Activated CD4-positive, CD25-positive, alpha-beta regulatory T cell treated with anti-CD3 and anti-CD28 coated beads, Interleukin-2, amount 50 U/mL, for 24 hours (primary cell): ENCODE measurements at regions not wholly inside any gene's neighbourhood (a gene's known extent, or its start where the extent isn't known, plus 50 kb on each side); places are given as distances from the start of the nearest gene placed in this dataset.
"Not testable (repeated sequence)": the region's sequence is repeated elsewhere in the genome, so short reads cannot be mapped to it uniquely, and the experiment has no call there.

Experiments used
- ATAC-seq, 2 donors: fragments of 150-1000 bp; cut with Tn5 transposase; one replicate each; pipeline ENCODE4 v1.10.0; 2021; ENCODE audit warnings: mild to moderate bottlenecking in 1 of 2, moderate library complexity in 1 of 2

DNA sequence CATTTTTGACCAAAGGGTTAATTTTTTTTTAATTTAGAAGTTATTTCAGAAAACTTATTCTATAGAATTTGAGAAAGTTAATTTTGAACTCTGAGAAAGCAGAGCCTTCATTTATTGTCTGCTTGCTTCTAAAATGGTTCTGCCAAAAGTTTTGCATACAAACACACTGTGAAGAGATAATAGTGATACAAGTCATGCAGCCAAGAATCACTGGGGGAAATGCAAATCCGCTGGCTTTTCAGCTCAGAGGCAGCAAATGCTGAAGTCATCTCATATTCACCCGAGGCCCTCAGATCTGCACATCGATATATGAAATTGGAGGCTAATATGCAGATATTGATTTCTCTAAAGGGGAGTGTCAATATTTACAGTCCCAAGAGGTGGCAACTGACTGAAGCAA is 186.2 kb downstream of the KIT start:
- no peak for ATAC-seq

DNA sequence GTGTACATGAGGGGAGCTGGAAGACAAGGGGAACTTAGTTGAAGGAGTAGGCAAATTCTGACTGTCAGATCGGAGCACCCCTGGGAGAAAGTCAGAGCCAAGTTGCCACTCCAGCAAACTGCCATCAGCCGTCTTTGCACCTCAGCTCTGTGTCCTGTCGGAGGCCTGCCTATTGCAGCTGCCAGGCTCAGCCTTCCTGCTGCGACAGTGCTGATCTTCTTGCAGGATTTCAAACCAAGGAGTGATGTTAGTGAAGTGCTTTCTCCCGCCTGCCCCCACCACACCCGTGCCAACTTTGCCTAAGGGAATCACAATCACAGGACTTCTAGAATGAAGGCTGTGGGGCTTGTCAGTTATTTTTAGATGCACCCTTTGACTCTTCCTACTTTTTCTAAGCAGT is 185.3 kb downstream of the KIT start:
- ATAC-seq: no peak

DNA sequence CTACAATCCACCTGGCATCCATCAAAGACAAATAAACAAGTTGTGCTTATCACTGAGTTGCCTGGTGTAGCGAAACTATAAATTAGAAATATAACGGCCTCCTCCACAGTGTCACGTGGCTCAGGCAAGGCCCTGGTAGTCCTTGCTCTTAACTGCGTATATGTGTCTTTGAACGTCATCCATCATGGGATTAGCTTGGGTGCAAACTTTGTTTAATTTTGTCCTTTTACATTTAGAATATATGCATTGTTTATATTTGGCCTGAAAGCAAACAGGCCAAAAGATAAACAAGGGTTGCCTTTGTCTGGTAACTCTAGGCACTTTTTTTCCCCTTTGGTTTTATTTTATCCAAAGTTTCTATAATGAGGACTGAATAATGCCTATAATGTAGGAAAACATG is 184.9 kb downstream of the KIT start:
- no peak for ATAC-seq

DNA sequence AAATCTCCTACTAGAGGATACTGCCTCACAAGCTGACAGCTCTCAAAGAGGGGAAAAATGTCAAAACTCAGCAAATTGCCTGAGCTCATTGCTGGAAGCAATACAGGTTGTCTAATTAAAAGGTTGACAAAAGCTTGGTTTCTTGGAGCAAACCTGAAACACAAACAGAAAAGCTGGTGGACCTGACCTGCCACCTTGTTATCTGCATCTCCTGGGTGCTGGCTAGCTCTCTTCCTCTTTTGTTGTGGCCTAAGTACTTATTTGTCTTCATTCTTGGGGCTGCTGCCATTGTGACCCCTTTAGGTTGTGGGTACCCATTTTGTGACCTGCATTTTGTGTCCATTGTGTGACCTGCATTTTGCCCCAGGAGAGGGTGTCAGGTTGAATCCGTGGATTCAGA is 184.5 kb downstream of the KIT start:
- no peak for ATAC-seq

DNA sequence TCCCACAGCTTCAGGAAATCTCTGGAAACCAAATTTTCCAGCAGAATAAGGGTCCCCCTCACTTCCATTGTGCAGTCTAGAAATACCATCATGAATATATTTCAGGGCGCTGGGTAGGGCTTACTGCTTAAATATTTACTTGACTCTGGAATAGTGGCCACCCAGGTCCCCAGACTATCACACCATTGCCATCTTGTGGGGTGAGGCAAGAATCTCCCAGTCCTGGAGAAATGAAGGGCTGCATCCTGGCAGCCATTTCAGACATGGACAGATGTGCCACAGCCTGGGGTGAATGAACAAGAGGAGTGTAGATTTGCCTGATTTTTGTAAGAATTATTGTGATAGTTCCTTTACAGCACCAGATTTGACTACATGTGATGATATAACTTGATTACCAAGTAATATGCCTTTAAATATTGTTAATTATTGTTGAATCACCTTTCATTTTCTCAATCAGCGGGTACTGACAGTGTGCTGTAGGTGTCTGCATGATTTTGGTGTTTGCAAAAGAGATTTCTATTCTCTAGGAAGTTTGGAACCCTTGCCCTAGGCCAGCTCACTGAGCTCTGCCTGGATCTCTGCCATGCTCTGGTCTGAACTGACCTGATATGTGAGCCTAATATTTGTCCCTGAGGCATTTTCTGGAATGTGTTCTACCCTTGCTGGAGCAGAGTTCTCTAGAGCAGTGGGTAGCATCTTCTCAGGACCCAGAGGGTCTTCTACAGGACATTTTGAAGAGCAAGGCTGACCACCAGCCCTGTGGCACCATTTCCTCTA is 183.4 kb downstream of the KIT start:
- no peak for ATAC-seq

DNA sequence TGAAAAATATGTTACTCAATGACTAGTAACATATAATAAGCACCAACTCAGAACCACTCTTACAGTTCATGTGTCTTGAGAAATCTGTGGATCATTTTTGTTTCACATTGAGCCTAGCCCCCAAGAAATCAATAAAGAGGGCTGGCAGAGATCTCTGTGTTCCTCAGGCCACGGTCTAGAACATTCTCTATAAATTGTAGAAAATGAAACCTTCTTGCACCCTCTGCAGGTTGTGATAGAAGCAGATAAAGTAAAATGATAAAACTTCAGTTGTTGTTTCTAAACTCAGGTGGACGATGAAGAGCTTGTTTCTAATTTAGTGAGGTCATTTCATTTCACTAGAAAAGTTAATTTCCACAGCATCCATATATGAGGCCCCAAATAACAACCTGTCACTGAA is 182.7 kb downstream of the KIT start:
- ATAC-seq: no peak

DNA sequence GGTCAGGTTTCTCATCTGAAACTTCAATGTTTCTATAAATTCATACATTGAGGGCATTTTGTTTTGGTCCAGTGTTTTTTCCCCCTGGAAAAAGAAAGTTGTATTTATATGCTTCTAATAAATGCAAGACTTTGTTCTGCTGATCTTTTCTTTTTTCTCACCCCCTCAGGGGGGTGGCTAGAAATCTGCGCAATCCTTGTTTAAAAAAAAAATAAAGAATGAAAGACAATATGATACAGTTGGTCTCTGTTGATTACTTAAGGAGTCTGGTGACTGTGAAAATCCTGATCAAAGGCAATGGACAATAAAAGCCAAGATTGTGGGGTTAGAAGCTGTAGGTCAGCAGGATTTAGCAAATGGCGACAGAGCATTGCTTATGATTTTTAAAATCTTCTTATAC is 180.5 kb downstream of the KIT start:
- no peak for ATAC-seq

DNA sequence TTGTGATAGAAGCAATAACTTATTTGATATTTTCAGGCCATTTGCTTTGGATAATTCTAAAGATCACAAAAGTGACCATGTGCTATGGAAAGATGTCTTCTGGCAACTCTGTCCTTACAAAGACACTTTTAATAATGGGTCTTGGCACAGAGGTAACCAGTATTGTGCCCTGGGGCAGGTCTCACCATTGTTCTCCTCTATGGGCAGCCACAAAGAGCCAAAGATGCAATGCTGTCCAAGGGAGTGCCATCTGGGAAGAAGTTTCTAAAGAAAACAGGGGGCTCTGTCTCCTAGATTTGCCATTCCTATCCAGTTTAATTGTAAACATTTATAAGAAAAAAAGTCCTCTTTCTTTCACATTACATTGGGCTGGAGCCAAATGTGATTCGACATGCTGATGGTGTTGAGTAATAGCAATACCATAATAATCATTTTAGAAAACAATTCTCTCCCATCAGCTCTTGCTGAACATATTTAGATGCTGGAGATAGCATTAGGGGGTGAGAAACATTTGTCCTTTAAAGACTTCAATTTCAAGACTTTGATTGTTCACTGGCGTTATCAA is 179.9 kb downstream of the KIT start:
- no peak for ATAC-seq

DNA sequence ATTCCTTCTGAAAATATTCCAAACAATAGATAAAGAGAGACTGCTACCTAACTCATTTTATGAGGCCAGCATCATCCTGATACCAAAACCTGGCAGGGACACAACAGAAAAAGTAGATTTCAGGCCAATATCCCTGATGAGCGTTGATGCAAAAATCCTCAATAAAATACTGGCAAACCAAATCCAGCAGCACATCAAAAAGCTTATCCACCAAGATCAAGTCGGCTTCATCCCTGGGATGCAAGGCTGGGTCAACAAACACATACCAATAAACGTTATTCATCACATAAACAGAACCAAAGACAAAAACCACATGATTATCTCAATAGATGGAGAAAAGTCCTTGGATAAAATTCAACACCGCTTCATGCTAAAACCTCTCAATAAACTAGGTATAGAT is 170.6 kb downstream of the KIT start:
- not testable (repeated sequence) for ATAC-seq

DNA sequence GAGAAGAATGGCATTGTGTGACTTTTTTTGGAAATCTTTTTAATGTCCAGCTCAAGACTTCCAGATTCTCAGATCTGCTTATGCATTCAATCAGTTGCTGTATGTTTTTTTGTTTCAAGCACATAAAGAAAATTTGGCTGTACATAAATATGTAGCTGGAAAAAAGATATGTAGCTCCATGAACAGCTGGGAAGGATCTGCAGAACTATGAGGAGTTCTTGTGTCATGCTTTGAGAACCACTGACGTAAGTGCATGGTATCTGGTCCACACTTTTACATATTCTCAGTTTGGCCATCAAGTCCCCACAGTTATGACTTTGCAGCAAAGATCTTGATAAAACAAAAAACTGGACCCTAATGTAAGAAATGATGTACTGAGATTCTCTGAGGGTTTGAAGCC is 165.9 kb downstream of the KIT start:
- no peak for ATAC-seq

DNA sequence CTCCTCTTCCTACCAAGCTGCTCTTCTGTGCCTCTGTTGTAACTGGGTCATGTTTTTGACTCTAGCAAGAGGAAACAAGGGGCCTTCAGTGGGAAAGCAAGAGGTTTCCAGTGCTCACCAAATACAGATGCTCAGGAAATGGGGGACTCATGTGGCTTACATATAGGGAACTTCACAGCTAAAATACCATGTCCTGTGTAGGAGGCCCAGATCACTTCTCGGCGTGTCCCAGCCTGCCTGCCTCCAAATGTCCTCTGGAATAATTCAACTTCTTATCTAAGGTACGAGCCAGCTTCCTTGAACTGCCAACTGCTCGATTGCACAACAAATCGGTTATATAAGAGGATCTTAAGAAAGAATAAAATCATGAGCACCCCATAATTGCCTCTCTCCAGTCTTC is 161.3 kb downstream of the KIT start:
- no peak for ATAC-seq

DNA sequence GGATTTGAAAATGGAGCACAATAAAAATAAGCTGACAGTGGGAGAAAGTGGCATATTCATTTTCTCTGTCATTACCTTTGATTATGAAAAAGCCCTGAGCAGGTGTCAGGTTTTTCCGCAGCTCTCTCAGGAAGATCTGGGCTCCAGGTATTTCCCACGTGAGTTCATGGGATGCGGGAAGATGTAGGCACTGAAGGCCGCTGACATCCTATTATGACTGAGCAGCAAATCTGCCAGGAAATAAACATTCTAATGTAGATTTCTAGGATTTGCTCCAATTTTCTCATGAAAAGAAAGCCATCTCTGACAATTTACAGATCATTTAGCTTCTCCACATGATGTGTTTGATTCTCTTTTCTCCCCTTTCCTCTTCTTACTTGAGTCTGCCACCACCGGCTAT is 160.7 kb downstream of the KIT start:
- ATAC-seq: no peak

DNA sequence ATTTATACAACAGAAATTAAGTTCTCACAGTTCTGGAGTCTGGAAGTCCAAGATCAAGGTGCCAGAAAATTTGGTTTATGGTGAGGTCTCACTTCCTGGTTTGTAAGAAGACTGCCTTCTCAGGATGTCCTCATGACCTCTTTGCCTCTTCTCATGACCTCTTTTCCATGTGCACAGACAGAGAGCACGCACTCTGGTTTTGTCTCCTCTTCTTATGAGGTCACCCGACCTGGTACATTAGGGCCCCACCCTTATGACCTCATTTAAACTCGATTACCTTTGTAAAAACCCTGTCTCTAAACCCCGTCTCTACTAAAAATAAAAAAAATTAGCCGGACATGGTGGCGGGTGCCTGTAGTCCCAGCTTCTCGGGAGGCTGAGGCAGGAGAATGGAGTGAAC is 155.9 kb downstream of the KIT start:
- ATAC-seq: no peak

DNA sequence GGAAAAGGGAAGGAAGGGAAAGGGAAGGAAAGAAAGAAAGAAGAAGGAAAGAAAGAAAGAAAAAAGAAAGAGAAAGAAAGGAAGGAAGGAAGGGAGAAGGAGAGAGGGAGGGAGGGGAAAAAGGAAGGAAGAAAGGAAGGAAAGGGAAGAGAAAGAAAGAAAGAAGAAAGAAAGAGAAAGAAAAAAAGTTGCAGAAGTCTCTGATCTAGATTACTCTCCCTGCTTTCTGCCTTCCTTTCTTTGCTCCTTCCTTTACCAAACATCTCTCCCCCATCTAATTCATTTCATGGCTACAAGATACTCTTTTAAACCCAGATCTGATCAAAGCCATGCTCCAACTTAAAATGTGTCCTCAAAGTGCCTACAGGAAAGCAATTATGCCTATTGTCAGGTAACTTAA is 148.6 kb downstream of the KIT start:
- ATAC-seq: no peak

DNA sequence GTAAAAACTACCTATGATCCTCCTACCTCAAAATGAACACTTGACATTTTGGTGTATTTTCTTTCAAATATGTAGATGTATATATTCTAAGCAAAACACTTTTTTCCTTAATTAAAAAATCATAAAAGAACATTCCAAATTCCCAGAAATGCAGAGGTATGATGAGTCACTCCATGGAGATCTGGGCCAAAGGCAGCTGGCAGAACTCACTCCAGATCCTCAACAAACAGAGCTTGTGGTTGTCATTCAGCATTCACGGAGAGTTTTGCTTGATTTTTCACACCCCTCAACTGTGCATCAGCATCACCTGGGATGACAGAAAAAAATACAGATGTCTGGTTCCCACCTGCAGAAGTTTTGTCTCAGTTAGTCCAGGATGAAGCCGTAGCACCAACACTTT is 144.6 kb downstream of the KIT start:
- no peak for ATAC-seq

DNA sequence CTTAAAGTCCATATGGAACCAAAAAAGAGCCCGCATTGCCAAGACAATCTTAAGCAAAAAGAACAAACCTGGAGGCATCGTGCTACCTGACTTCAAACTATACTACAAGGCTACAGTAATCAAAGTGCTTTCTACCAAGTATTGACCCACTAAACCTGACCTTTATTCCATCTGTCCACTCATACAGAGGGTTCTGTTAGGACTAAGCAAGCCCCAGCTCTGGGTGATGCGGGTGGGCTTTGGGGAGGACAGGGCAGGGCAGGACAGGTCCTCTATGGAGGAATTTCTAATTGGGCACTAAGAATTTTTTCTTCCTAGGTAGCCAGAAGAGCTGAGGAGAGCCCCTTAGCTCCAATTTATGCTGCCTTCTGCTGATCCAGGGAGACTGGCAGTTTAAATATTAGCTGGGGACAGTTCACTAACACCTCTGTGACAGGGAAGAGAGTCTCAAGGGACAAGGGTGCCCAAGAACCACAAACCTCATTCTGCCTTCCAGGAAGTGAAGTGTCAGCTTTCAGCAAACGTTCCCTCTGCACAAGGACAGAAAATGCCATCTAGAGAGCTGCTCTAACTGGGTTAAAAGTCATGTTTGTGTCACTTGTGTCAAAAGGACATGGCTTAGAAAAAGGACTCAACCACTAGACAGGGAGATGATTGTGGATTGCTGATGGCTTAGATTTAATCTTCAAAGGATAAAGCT is 143.2 kb downstream of the KIT start:
- no peak for ATAC-seq

DNA sequence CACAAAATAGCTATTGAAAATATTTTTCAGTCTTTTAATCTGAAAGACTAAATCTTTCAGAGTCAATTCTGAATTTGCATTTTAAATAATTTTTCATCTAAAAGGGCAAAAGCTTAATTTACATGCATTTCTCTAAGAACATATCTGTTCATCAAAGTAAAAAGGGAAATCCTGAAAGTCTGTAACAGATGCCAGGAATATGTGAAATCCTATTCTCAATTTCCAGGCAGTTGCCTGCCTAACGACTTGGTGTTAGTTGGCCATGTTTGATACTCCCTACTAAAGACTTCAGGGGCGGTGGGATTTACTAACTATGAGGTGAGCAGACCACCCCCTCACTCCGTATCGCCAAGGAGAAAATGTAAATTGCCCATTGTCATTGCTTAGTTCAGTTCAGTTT is 136.8 kb downstream of the KIT start:
- no peak for ATAC-seq

DNA sequence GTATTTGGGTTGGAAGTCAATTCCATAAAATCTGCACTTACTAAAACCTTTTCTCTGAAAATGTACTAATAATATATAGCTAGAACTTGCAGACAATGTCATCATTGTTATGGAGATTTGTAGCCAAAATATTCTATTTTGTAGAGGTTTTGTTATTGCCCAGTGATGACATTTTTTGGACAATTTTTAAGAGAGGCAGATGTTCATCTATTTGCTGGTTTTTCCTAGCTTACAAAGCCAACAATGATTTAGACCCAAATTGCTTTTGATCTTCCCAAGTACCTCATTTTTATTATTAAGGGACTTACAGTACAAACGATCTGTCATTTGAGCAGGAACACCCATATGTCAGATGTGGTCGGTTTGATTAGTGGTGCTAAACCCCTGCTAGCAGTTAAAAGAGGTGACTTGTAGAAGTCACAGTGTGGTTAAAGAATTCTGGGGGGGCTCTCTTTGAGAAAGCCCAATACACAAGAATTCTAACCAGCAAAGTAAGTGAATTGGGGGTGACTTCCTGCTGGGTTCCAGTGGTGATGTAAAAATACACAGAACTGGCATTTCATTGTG is 136.2 kb downstream of the KIT start:
- no peak for ATAC-seq
